ENCODE measurements at regions not wholly inside any gene's neighbourhood (a gene's known extent, or its start where the extent isn't known, plus 50 kb on each side); places are given as distances from the start of the nearest gene placed in this dataset.

GRCh38 chr3:18295171-18295920 lies 129.8 kb downstream of the SATB1 start:
- peaks cover 10 to 19% of the 10 kb centered on the region in 2 donors for H3K36me3 Mint-ChIP-seq (ENCODE audit: insufficient read depth in 2 of 2)
- H3K4me1 Mint-ChIP-seq (ENCODE audit: low read depth): no peaks in the 10 kb centered on the region
- peaks cover 11 to 13% of the 10 kb centered on the region in 2 donors for H3K9me3 Mint-ChIP-seq
- no peaks in the 10 kb centered on the region for H3K27me3 Mint-ChIP-seq (ENCODE audit: low read depth)
- DNase-seq (peak; percentile 31 to 56), ATAC-seq (replicated peaks in 1 of 2) (peak; percentile 78 to 90)
- H3K27ac Mint-ChIP-seq: no peak overlapping the region
- H3K4me3 Mint-ChIP-seq: no peak overlapping the region

GRCh38 chr3:18290157-18290556 lies 135.0 kb downstream of the SATB1 start:
- H3K27me3 Mint-ChIP-seq (ENCODE audit: low read depth): no peaks in the 10 kb centered on the region
- peaks cover 0 to 1% of the 10 kb centered on the region in 2 donors for H3K36me3 Mint-ChIP-seq (ENCODE audit: insufficient read depth in 2 of 2)
- no peaks in the 10 kb centered on the region for H3K4me1 Mint-ChIP-seq (ENCODE audit: low read depth)
- no peak overlapping the region for H3K27ac Mint-ChIP-seq
- ATAC-seq (replicated peaks in 1 of 2): peak; percentile 62 to 65
- H3K9me3 Mint-ChIP-seq: no peaks in the 10 kb centered on the region
- no peak overlapping the region for H3K4me3 Mint-ChIP-seq
- DNase-seq: no peak

GRCh38 chr3:18288243-18288642 lies 136.9 kb downstream of the SATB1 start:
- H3K4me3 Mint-ChIP-seq: no peak overlapping the region
- no peak for ATAC-seq (replicated peaks in 1 of 2)

GRCh38 chr3:18284716-18285115 lies 140.4 kb downstream of the SATB1 start:
- no peak overlapping the region for H3K4me3 Mint-ChIP-seq
- peaks cover 1 to 4% of the 10 kb centered on the region in 2 donors for H3K9me3 Mint-ChIP-seq
- no peak for DNase-seq
- no peaks in the 10 kb centered on the region for H3K4me1 Mint-ChIP-seq (ENCODE audit: low read depth)
- no peaks in the 10 kb centered on the region for H3K36me3 Mint-ChIP-seq (ENCODE audit: insufficient read depth in 2 of 2)
- peaks cover 7% of the 10 kb centered on the region for H3K27me3 Mint-ChIP-seq (ENCODE audit: low read depth)
- no peak overlapping the region for H3K27ac Mint-ChIP-seq
- no peak for ATAC-seq (replicated peaks in 1 of 2)

More at GRCh38 chr3:18288243-18288642, 136.9 kb downstream of the SATB1 start:
- no peak overlapping the region for H3K27ac Mint-ChIP-seq
- H3K27me3 Mint-ChIP-seq (ENCODE audit: low read depth): no peaks in the 10 kb centered on the region
- H3K4me1 Mint-ChIP-seq (ENCODE audit: low read depth): no peaks in the 10 kb centered on the region
- DNase-seq: no peak
- H3K9me3 Mint-ChIP-seq: no peaks in the 10 kb centered on the region
- H3K36me3 Mint-ChIP-seq (ENCODE audit: insufficient read depth in 2 of 2): peaks cover 0 to 1% of the 10 kb centered on the region in 2 donors

GRCh38 chr3:18283680-18284079 lies 141.5 kb downstream of the SATB1 start:
- DNase-seq (no peak), ATAC-seq (replicated peaks in 1 of 2) (no peak)
- no peak overlapping the region for H3K27ac Mint-ChIP-seq
- H3K4me1 Mint-ChIP-seq (ENCODE audit: low read depth): no peaks in the 10 kb centered on the region
- H3K27me3 Mint-ChIP-seq (ENCODE audit: low read depth): peaks cover 7% of the 10 kb centered on the region
- H3K36me3 Mint-ChIP-seq (ENCODE audit: insufficient read depth in 2 of 2): no peaks in the 10 kb centered on the region
- H3K9me3 Mint-ChIP-seq: peaks cover 1 to 4% of the 10 kb centered on the region in 2 donors
- H3K4me3 Mint-ChIP-seq: no peak overlapping the region

- peaks cover 1 to 4% of the 10 kb centered on the region in 2 donors for H3K9me3 Mint-ChIP-seq
- ATAC-seq (replicated peaks in 1 of 2) (no peak), DNase-seq (no peak)
- no peak overlapping the region for H3K4me3 Mint-ChIP-seq
- H3K4me1 Mint-ChIP-seq (ENCODE audit: low read depth): no peaks in the 10 kb centered on the region
- no peaks in the 10 kb centered on the region for H3K36me3 Mint-ChIP-seq (ENCODE audit: insufficient read depth in 2 of 2)
- peaks cover 7% of the 10 kb centered on the region for H3K27me3 Mint-ChIP-seq (ENCODE audit: low read depth)
- H3K27ac Mint-ChIP-seq: no peak overlapping the region
These were observed 142.6 kb downstream of the SATB1 start for GRCh38 chr3:18282507-18282906.

- H3K9me3 Mint-ChIP-seq: peaks cover 1 to 6% of the 10 kb centered on the region in 2 donors
- H3K27ac Mint-ChIP-seq: no peak overlapping the region
- no peaks in the 10 kb centered on the region for H3K4me1 Mint-ChIP-seq (ENCODE audit: low read depth)
- ATAC-seq (replicated peaks in 1 of 2) (no peak), DNase-seq (no peak)
- H3K27me3 Mint-ChIP-seq (ENCODE audit: low read depth): peaks cover 7% of the 10 kb centered on the region
- no peaks in the 10 kb centered on the region for H3K36me3 Mint-ChIP-seq (ENCODE audit: insufficient read depth in 2 of 2)
- no peak overlapping the region for H3K4me3 Mint-ChIP-seq
These were observed 145.9 kb downstream of the SATB1 start for GRCh38 chr3:18279226-18279737.

GRCh38 chr3:18264853-18265252 lies 160.3 kb downstream of the SATB1 start:
- Mint-ChIP-seq H3K27me3 (ENCODE audit: low read depth) (peaks cover 11% of the 10 kb centered on the region), H3K27ac (no peak overlapping the region), H3K4me3 (no peak overlapping the region), H3K36me3 (ENCODE audit: insufficient read depth in 2 of 2) (no peaks in the 10 kb centered on the region), H3K9me3 (no peaks in the 10 kb centered on the region), H3K4me1 (ENCODE audit: low read depth) (no peaks in the 10 kb centered on the region)
- no peak for DNase-seq
- no peak for ATAC-seq (replicated peaks in 1 of 2)

GRCh38 chr3:18264361-18264760 lies 160.8 kb downstream of the SATB1 start:
- H3K9me3 Mint-ChIP-seq: no peaks in the 10 kb centered on the region
- H3K4me1 Mint-ChIP-seq (ENCODE audit: low read depth): no peaks in the 10 kb centered on the region

GRCh38 chr3:18258492-18258891 lies 166.6 kb downstream of the SATB1 start:
- ATAC-seq (replicated peaks in 1 of 2) (peak in 1 of 2 donors; percentile 44), DNase-seq (peak in 1 of 2 donors; percentile 6)
- H3K4me1 Mint-ChIP-seq (ENCODE audit: low read depth): no peaks in the 10 kb centered on the region
- peaks cover 0 to 2% of the 10 kb centered on the region in 2 donors for H3K36me3 Mint-ChIP-seq (ENCODE audit: insufficient read depth in 2 of 2)
- H3K27me3 Mint-ChIP-seq (ENCODE audit: low read depth): peaks cover 11% of the 10 kb centered on the region
- no peak overlapping the region for H3K4me3 Mint-ChIP-seq
- H3K9me3 Mint-ChIP-seq: no peaks in the 10 kb centered on the region
- no peak overlapping the region for H3K27ac Mint-ChIP-seq

More at GRCh38 chr3:18264361-18264760, 160.8 kb downstream of the SATB1 start:
- Mint-ChIP-seq H3K27me3 (ENCODE audit: low read depth) (peaks cover 11% of the 10 kb centered on the region), H3K4me3 (no peak overlapping the region), H3K36me3 (ENCODE audit: insufficient read depth in 2 of 2) (no peaks in the 10 kb centered on the region), H3K27ac (no peak overlapping the region)
- ATAC-seq (replicated peaks in 1 of 2) (no peak), DNase-seq (no peak)

GRCh38 chr3:18252578-18252977 lies 172.6 kb downstream of the SATB1 start:
- DNase-seq: no peak
- no peak overlapping the region for H3K4me3 Mint-ChIP-seq
- ATAC-seq (replicated peaks in 1 of 2): no peak
- no peaks in the 10 kb centered on the region for H3K9me3 Mint-ChIP-seq
- H3K36me3 Mint-ChIP-seq (ENCODE audit: insufficient read depth in 2 of 2): peaks cover 0 to 2% of the 10 kb centered on the region in 2 donors
- H3K4me1 Mint-ChIP-seq (ENCODE audit: low read depth): no peaks in the 10 kb centered on the region
- H3K27ac Mint-ChIP-seq: no peak overlapping the region
- peaks cover 12% of the 10 kb centered on the region for H3K27me3 Mint-ChIP-seq (ENCODE audit: low read depth)

- Mint-ChIP-seq H3K4me1 (ENCODE audit: low read depth) (peaks cover 5% of the 10 kb centered on the region), H3K9me3 (no peaks in the 10 kb centered on the region), H3K36me3 (ENCODE audit: insufficient read depth in 2 of 2) (peaks cover 0 to 1% of the 10 kb centered on the region in 2 donors), H3K4me3 (no peak overlapping the region), H3K27me3 (ENCODE audit: low read depth) (peaks cover 12% of the 10 kb centered on the region), H3K27ac (no peak overlapping the region)
- DNase-seq (no peak), ATAC-seq (replicated peaks in 1 of 2) (no peak)
These were observed 174.1 kb downstream of the SATB1 start for GRCh38 chr3:18250991-18251390.

- no peaks in the 10 kb centered on the region for H3K36me3 Mint-ChIP-seq (ENCODE audit: insufficient read depth in 2 of 2)
- H3K4me1 Mint-ChIP-seq (ENCODE audit: low read depth): peaks cover 11% of the 10 kb centered on the region
- no peak for ATAC-seq (replicated peaks in 1 of 2)
- no peaks in the 10 kb centered on the region for H3K9me3 Mint-ChIP-seq
- peaks cover 9% of the 10 kb centered on the region for H3K27me3 Mint-ChIP-seq (ENCODE audit: low read depth)
- H3K4me3 Mint-ChIP-seq: no peak overlapping the region
- no peak for DNase-seq
- no peak overlapping the region for H3K27ac Mint-ChIP-seq
These were observed 176.0 kb downstream of the SATB1 start for GRCh38 chr3:18249126-18249525.

Measured in activated T-cell treated with anti-CD3 and anti-CD28 coated beads, Interleukin-2, amount 50 U/mL, for 72 hours (primary cell).